Neuronal stem cell (in vitro differentiated cells): ENCODE measurements at regions not wholly inside any gene's neighbourhood (a gene's known extent, or its start where the extent isn't known, plus 50 kb on each side); places are given as distances from the start of the nearest gene placed in this dataset.

ENCODE experiments used
- DNase-seq: peaks from one replicate; pipeline ENCODE4 v3.0.0-alpha.2; 2013; ENCODE audit warnings: low spot score
- H2AFZ ChIP-seq: one replicate; pipeline ENCODE4 v1.6.1; 2013; ENCODE audit warnings: mild to moderate bottlenecking, low read length, inconsistent platforms
- H2AK5ac ChIP-seq: 2 replicates; pipeline ENCODE4 v1.6.1; 2013; ENCODE audit warnings: low read depth, mild to moderate bottlenecking, inconsistent platforms, low read length, moderate library complexity, mixed read lengths
- H2BK120ac ChIP-seq: 2 replicates; pipeline ENCODE4 v1.6.1; 2013; ENCODE audit warnings: low read depth, mild to moderate bottlenecking, inconsistent platforms, low read length, moderate library complexity, mixed read lengths
- H2BK12ac ChIP-seq: one replicate; pipeline ENCODE4 v1.6.1; 2013; ENCODE audit warnings: low read length, inconsistent platforms
- H2BK15ac ChIP-seq: 2 replicates; pipeline ENCODE4 v1.6.1; 2013; ENCODE audit warnings: mild to moderate bottlenecking, low read length, inconsistent platforms, mixed read lengths
- H2BK5ac ChIP-seq: one replicate; pipeline ENCODE4 v1.6.1; 2013; ENCODE audit warnings: inconsistent platforms, mild to moderate bottlenecking, low read length, moderate library complexity
- H3K14ac ChIP-seq: one replicate; pipeline ENCODE4 v1.6.1; 2013; ENCODE audit warnings: low read length, inconsistent platforms
- H3K18ac ChIP-seq: 2 replicates; pipeline ENCODE4 v1.6.1; 2013; ENCODE audit warnings: low read length, inconsistent platforms
- H3K23ac ChIP-seq: 2 replicates; pipeline ENCODE4 v1.6.1; 2013; ENCODE audit warnings: low read depth, mild to moderate bottlenecking, mixed read lengths, low read length, inconsistent platforms; ENCODE audit not compliant: poor library complexity
- H3K27ac ChIP-seq: replicated peaks from 3 replicates; pipeline ENCODE4 v1.5.1; 2013; ENCODE audit warnings: low read length, inconsistent platforms
- H3K27me3 ChIP-seq, 3 experiments: 2 replicates each; pipeline ENCODE4 v1.6.1; 2013; ENCODE audit warnings: low read length in 3 of 3, mild to moderate bottlenecking in 2 of 3, inconsistent platforms in 1 of 3, low read depth in 1 of 3, mixed read lengths in 1 of 3, moderate library complexity in 1 of 3; ENCODE audit not compliant: control insufficient read depth in 3 of 3, insufficient read depth in 3 of 3
- H3K36me3 ChIP-seq, 2 donors: replicated peaks in 1 of 2; 2 replicates each; pipeline ENCODE4 v1.6.1; 2013; ENCODE audit warnings: low read length in 2 of 2; ENCODE audit not compliant: control insufficient read depth in 2 of 2, insufficient read depth in 2 of 2
- H3K4ac ChIP-seq: 2 replicates; pipeline ENCODE4 v1.6.1; 2013; ENCODE audit warnings: inconsistent platforms, mild to moderate bottlenecking, low read length, moderate library complexity
- H3K4me1 ChIP-seq, 2 donors: 1 replicate in 1 of 2; 2 replicates in 1 of 2; pipeline ENCODE4 v1.6.1; 2013; ENCODE audit warnings: low read length in 2 of 2, low read depth in 1 of 2; ENCODE audit not compliant: control insufficient read depth in 2 of 2, insufficient read depth in 1 of 2
- H3K4me2 ChIP-seq: one replicate; pipeline ENCODE4 v1.6.1; 2013; ENCODE audit warnings: mild to moderate bottlenecking, low read length, inconsistent platforms; ENCODE audit not compliant: insufficient read depth, poor library complexity, severe bottlenecking
- H3K4me3 ChIP-seq, 2 donors: 2 replicates each; pipeline ENCODE4 v1.5.1; 2013; ENCODE audit warnings: low read length in 2 of 2, mild to moderate bottlenecking in 2 of 2, inconsistent platforms in 1 of 2, moderate library complexity in 1 of 2
- H3K79me1 ChIP-seq: one replicate; pipeline ENCODE4 v1.6.1; 2013; ENCODE audit warnings: low read depth, mild to moderate bottlenecking, inconsistent platforms, low read length, moderate library complexity
- H3K9ac ChIP-seq: one replicate; pipeline ENCODE4 v1.6.1; 2013; ENCODE audit warnings: mild to moderate bottlenecking, low read depth, low read length, inconsistent platforms; ENCODE audit not compliant: poor library complexity
- H3K9me3 ChIP-seq, 2 donors: replicated peaks in 1 of 2; 2 replicates each; pipeline versions ENCODE3 to v1.6.1; 2013; ENCODE audit warnings: low read length in 2 of 2, mild to moderate bottlenecking in 2 of 2, inconsistent platforms in 1 of 2, low read depth in 1 of 2, mixed read lengths in 1 of 2, moderate library complexity in 1 of 2; ENCODE audit not compliant: control insufficient read depth in 2 of 2, insufficient read depth in 1 of 2
- H4K8ac ChIP-seq: one replicate; pipeline ENCODE4 v1.6.1; 2013; ENCODE audit warnings: low read depth, mild to moderate bottlenecking, inconsistent platforms, low read length, moderate library complexity
- H4K91ac ChIP-seq: one replicate; pipeline ENCODE4 v1.6.1; 2013; ENCODE audit warnings: low read length, low read depth, mild to moderate bottlenecking, inconsistent platforms; ENCODE audit not compliant: poor library complexity
- WGBS, 2 donors: extraction: QIAGEN DNeasy Blood & Tissue Kit; methylation state at CpG; one replicate each; pipeline ENCODE4 v1.1.7; 2013; ENCODE audit warnings: missing lambda C conversion rate in 2 of 2, mixed read lengths in 1 of 2; ENCODE audit not compliant: insufficient read length in 2 of 2, insufficient replicate concordance in 1 of 2; ENCODE audit errors: extremely low coverage in 2 of 2; 5-methylcytosine and 5-hydroxymethylcytosine counted together

- no peak overlapping the region for H4K91ac ChIP-seq
- H2BK15ac ChIP-seq, result no peak overlapping the region
- H3K27me3 ChIP-seq, result peaks cover 0 to 24% (median 18%) of the 10 kb centered on the region in 3 experiments
- no peak overlapping the region for H2BK5ac ChIP-seq
- H3K18ac ChIP-seq, result no peak overlapping the region
- H3K9me3 ChIP-seq, result no peaks in the 10 kb centered on the region
- peaks cover 24 to 29% of the 10 kb centered on the region in 2 donors for H3K4me1 ChIP-seq
- H2AFZ ChIP-seq, result no peak overlapping the region
- H3K4me3 ChIP-seq, result no peak overlapping the region
- no peak overlapping the region for H3K23ac ChIP-seq
- H2BK120ac ChIP-seq, result no peak overlapping the region
- DNase-seq, result no peak
- no peak overlapping the region for H3K27ac ChIP-seq
- H3K36me3 ChIP-seq, result no peaks in the 10 kb centered on the region
- no peaks in the 10 kb centered on the region for H3K79me1 ChIP-seq
- no peak overlapping the region for H2AK5ac ChIP-seq
- no peak overlapping the region for H3K9ac ChIP-seq
- no peak overlapping the region for H3K4me2 ChIP-seq
- no CpG with 5 or more reads among the region's 3 CpGs for WGBS, 2 donors
- H3K4ac ChIP-seq, result no peak overlapping the region
- no peak overlapping the region for H2BK12ac ChIP-seq
- no peak overlapping the region for H4K8ac ChIP-seq
- no peak overlapping the region for H3K14ac ChIP-seq
These were observed 69.7 kb upstream of the NECTIN1 start for GRCh38 chr11:119798656-119799055.

GRCh38 chr11:119797736-119798135, 68.7 kb upstream of the NECTIN1 start:
- H3K27ac ChIP-seq, result no peak overlapping the region
- H3K9ac ChIP-seq, result no peak overlapping the region

GRCh38 chr11:119797123-119797611, 68.2 kb upstream of the NECTIN1 start:
- H3K23ac ChIP-seq, result no peak overlapping the region
- H2AK5ac ChIP-seq, result no peak overlapping the region
- no peak overlapping the region for H3K4me3 ChIP-seq
- no peak overlapping the region for H2BK120ac ChIP-seq
- DNase-seq, result peak; percentile 89
- no peak overlapping the region for H3K18ac ChIP-seq
- H4K8ac ChIP-seq, result no peak overlapping the region
- H3K36me3 ChIP-seq, result no peaks in the 10 kb centered on the region
- no peak overlapping the region for H3K9ac ChIP-seq
- peaks cover 0 to 20% (median 18%) of the 10 kb centered on the region in 3 experiments for H3K27me3 ChIP-seq
- H3K27ac ChIP-seq, result peak overlapping the region; percentile 49
- H2BK15ac ChIP-seq, result no peak overlapping the region
- WGBS, 2 donors, result no CpG with 5 or more reads among the region's 12 CpGs
- H3K4me2 ChIP-seq, result peak overlapping the region; percentile 60
- H3K9me3 ChIP-seq, result no peaks in the 10 kb centered on the region
- H2AFZ ChIP-seq, result peak overlapping the region; percentile 82
- no peak overlapping the region for H4K91ac ChIP-seq
- no peak overlapping the region for H3K4ac ChIP-seq
- no peaks in the 10 kb centered on the region for H3K79me1 ChIP-seq
- H3K14ac ChIP-seq, result no peak overlapping the region
- H2BK5ac ChIP-seq, result no peak overlapping the region
- peaks cover 24 to 29% of the 10 kb centered on the region in 2 donors for H3K4me1 ChIP-seq
- H2BK12ac ChIP-seq, result no peak overlapping the region

More at GRCh38 chr11:119797736-119798135, 68.7 kb upstream of the NECTIN1 start:
- no peaks in the 10 kb centered on the region for H3K79me1 ChIP-seq
- H2BK12ac ChIP-seq, result no peak overlapping the region
- no peak overlapping the region for H3K14ac ChIP-seq
- H3K27me3 ChIP-seq, result peaks cover 0 to 21% (median 18%) of the 10 kb centered on the region in 3 experiments
- H3K9me3 ChIP-seq, result no peaks in the 10 kb centered on the region
- no peak overlapping the region for H4K91ac ChIP-seq
- H3K36me3 ChIP-seq, result no peaks in the 10 kb centered on the region
- peak overlapping the region; percentile 82 for H2AFZ ChIP-seq
- no peak overlapping the region for H2BK5ac ChIP-seq
- no peak overlapping the region for H3K4me3 ChIP-seq
- no peak overlapping the region for H2BK15ac ChIP-seq
- no peak overlapping the region for H3K4ac ChIP-seq
- no peak overlapping the region for H4K8ac ChIP-seq
- no peak overlapping the region for H2AK5ac ChIP-seq
- peak overlapping the region; percentile 34 for H3K4me2 ChIP-seq
- peaks cover 24 to 29% of the 10 kb centered on the region in 2 donors for H3K4me1 ChIP-seq
- WGBS, 2 donors, result no CpG with 5 or more reads among the region's 4 CpGs
- H2BK120ac ChIP-seq, result no peak overlapping the region
- H3K18ac ChIP-seq, result no peak overlapping the region
- DNase-seq, result peak; percentile 53
- no peak overlapping the region for H3K23ac ChIP-seq

- no peak overlapping the region for H3K14ac ChIP-seq
- H3K27ac ChIP-seq, result peak overlapping the region; percentile 49
- peak overlapping the region; percentile 82 for H2AFZ ChIP-seq
- no peak for DNase-seq
- peaks cover 0 to 25% (median 18%) of the 10 kb centered on the region in 3 experiments for H3K27me3 ChIP-seq
- H3K18ac ChIP-seq, result peak overlapping the region; percentile 90
- H2BK120ac ChIP-seq, result no peak overlapping the region
- no peaks in the 10 kb centered on the region for H3K9me3 ChIP-seq
- H3K4me2 ChIP-seq, result peak overlapping the region; percentile 60
- H3K4ac ChIP-seq, result no peak overlapping the region
- no peak overlapping the region for H2BK5ac ChIP-seq
- H3K36me3 ChIP-seq, result no peaks in the 10 kb centered on the region
- H2BK12ac ChIP-seq, result peak overlapping the region; percentile 31
- peak overlapping the region; percentile 13 for H4K91ac ChIP-seq
- peak overlapping the region; percentile 64 for H3K9ac ChIP-seq
- no peaks in the 10 kb centered on the region for H3K79me1 ChIP-seq
- peak overlapping the region; percentile 50 for H2BK15ac ChIP-seq
- peak overlapping the region; percentile 70 for H2AK5ac ChIP-seq
- peaks cover 29 to 34% of the 10 kb centered on the region in 2 donors for H3K4me1 ChIP-seq
- no peak overlapping the region for H3K4me3 ChIP-seq
- H3K23ac ChIP-seq, result peak overlapping the region; percentile 38
- H4K8ac ChIP-seq, result no peak overlapping the region
- no CpG with 5 or more reads among the region's 8 CpGs for WGBS, 2 donors
These were observed 67.5 kb upstream of the NECTIN1 start for GRCh38 chr11:119796363-119797060.
